GM12891 (cell line): ENCODE measurements at regions not wholly inside any gene's neighbourhood (a gene's known extent, or its start where the extent isn't known, plus 50 kb on each side); places are given as distances from the start of the nearest gene placed in this dataset.

Experiments
- DNase-seq: peaks from one replicate; pipeline ENCODE4 v3.0.0; 2011; ENCODE audit warnings: low spot score; ENCODE audit not compliant: insufficient read length
- FAIRE-seq: peaks from 2 replicates; lab custom pipeline; 2011; peaks lifted over from hg19 to GRCh38; lab: Jason Lieb, UNC
- PAX5 ChIP-seq: IDR thresholded peaks from 2 replicates; pipeline ENCODE4 v1.6.1; 2011; ENCODE audit warnings: low read length, moderate library complexity, mild to moderate bottlenecking; ENCODE audit not compliant: insufficient read depth, severe bottlenecking
- POLR2A ChIP-seq: IDR thresholded peaks from 2 replicates; pipeline ENCODE4 v1.6.1; 2011; ENCODE audit warnings: low read depth, low read length, control low read depth
- POLR2AphosphoS5 ChIP-seq: IDR thresholded peaks from 2 replicates; pipeline ENCODE4 v1.6.1; 2011; ENCODE audit warnings: low read depth, low read length, control low read depth
- POU2F2 ChIP-seq: IDR thresholded peaks from 2 replicates; pipeline ENCODE4 v1.6.1; 2011; ENCODE audit warnings: low read depth, mild to moderate bottlenecking, control low read depth, low read length, moderate library complexity
- SPI1 ChIP-seq: IDR thresholded peaks from 2 replicates; pipeline ENCODE4 v1.6.1; 2011; ENCODE audit warnings: low read depth, low read length, control low read depth
- TAF1 ChIP-seq: IDR thresholded peaks from 2 replicates; pipeline ENCODE4 v1.6.1; 2011; ENCODE audit warnings: low read depth, low read length, control low read depth

- TF ChIP-seq POU2F2 (no peak), POLR2A (no peak), TAF1 (no peak), POLR2AphosphoS5 (no peak), SPI1 (no peak), PAX5 (no peak)
- no peak for DNase-seq
- no peak for FAIRE-seq
These were observed 94.1 kb downstream of the COX18 start for GRCh38 chr4:72975488-72975784.

- TF ChIP-seq SPI1, result peak; percentile 73
- no peak for TF ChIP-seq TAF1
- no peak for FAIRE-seq
- no peak for DNase-seq
These were observed 94.6 kb downstream of the COX18 start for GRCh38 chr4:72974694-72975487.

GRCh38 chr4:72971572-72971971 is 97.9 kb downstream of the COX18 start:
- DNase-seq, result no peak
- no peak for FAIRE-seq
- TF ChIP-seq TAF1 (no peak), POU2F2 (no peak), PAX5 (no peak), SPI1 (no peak), POLR2A (no peak)

- no peak for TF ChIP-seq SPI1
- no peak for TF ChIP-seq POLR2A
- TF ChIP-seq PAX5, result no peak
- TF ChIP-seq POU2F2, result no peak
- no peak for TF ChIP-seq POLR2AphosphoS5
- no peak for TF ChIP-seq TAF1
- FAIRE-seq, result no peak
- DNase-seq, result no peak
These were observed 98.8 kb downstream of the COX18 start for GRCh38 chr4:72970756-72971155.

- TF ChIP-seq POLR2AphosphoS5 (no peak), POLR2A (no peak), PAX5 (no peak), SPI1 (no peak), POU2F2 (no peak), TAF1 (no peak)
- no peak for FAIRE-seq
- no peak for DNase-seq
These were observed 99.5 kb downstream of the COX18 start for GRCh38 chr4:72969976-72970375.

- DNase-seq, result no peak
- TF ChIP-seq TAF1 (no peak), POLR2A (no peak), POLR2AphosphoS5 (no peak), PAX5 (no peak), POU2F2 (no peak), SPI1 (no peak)
- no peak for FAIRE-seq
These were observed 102.9 kb downstream of the COX18 start for GRCh38 chr4:72966652-72967051.

GRCh38 chr4:72959411-72959810 is 110.1 kb downstream of the COX18 start:
- TF ChIP-seq PAX5, result no peak
- no peak for FAIRE-seq

GRCh38 chr4:72954811-72955210 is 114.7 kb downstream of the COX18 start:
- FAIRE-seq, result no peak
- no peak for DNase-seq
- TF ChIP-seq POU2F2 (no peak), PAX5 (no peak), TAF1 (no peak), POLR2A (no peak), POLR2AphosphoS5 (no peak), SPI1 (no peak)

More at GRCh38 chr4:72959411-72959810, 110.1 kb downstream of the COX18 start:
- DNase-seq, result no peak

GRCh38 chr4:72953571-72953970 is 115.9 kb downstream of the COX18 start:
- TF ChIP-seq POU2F2 (no peak), PAX5 (no peak), TAF1 (no peak)
- DNase-seq (no peak), FAIRE-seq (no peak)

GRCh38 chr4:72951628-72952027 is 117.9 kb downstream of the COX18 start:
- TF ChIP-seq POLR2A (no peak), SPI1 (no peak), POU2F2 (no peak), PAX5 (no peak), TAF1 (no peak), POLR2AphosphoS5 (no peak)
- no peak for FAIRE-seq
- DNase-seq, result no peak

- no peak for TF ChIP-seq POLR2A
- TF ChIP-seq SPI1, result no peak
- no peak for TF ChIP-seq POU2F2
- no peak for TF ChIP-seq TAF1
- DNase-seq (no peak), FAIRE-seq (no peak)
These were observed 118.4 kb downstream of the COX18 start for GRCh38 chr4:72951147-72951546.
